HepG2 (cell line): ENCODE measurements at regions not wholly inside any gene's neighbourhood (a gene's known extent, or its start where the extent isn't known, plus 50 kb on each side); places are given as distances from the start of the nearest gene placed in this dataset.

Experiments
- CHD4 ChIP-seq: fragments of 200-600 bp; sonication (generic); IDR thresholded peaks from 2 replicates; pipeline ENCODE4 v1.7.0; 2017; ENCODE audit warnings: mild to moderate bottlenecking, low read length, borderline replicate concordance
- CTCF ChIP-seq: sonication (generic); formaldehyde crosslinking; IDR thresholded peaks from 2 replicates; pipeline ENCODE4 v1.5.0; 2020; ENCODE audit warnings: mild to moderate bottlenecking, missing genetic modification reagents, moderate library complexity
- FOXO4 ChIP-seq: sonication (generic); formaldehyde crosslinking; conservative IDR thresholded peaks from 2 replicates; pipeline ENCODE4 v1.8.1; 2023; ENCODE audit warnings: missing genetic modification reagents

- TF ChIP-seq CTCF (no peak), CHD4 (no peak), FOXO4 (CRISPR knock-in tag) (no peak)
These were observed 172.3 kb downstream of the LYPLAL1 start for GRCh38 chr1:219345953-219346352.
